ENCODE measurements at regions not wholly inside any gene's neighbourhood (a gene's known extent, or its start where the extent isn't known, plus 50 kb on each side); places are given as distances from the start of the nearest gene placed in this dataset.
"Not testable (repeated sequence)": the region's sequence is repeated elsewhere in the genome, so short reads cannot be mapped to it uniquely, and the experiment has no call there.

DNA sequence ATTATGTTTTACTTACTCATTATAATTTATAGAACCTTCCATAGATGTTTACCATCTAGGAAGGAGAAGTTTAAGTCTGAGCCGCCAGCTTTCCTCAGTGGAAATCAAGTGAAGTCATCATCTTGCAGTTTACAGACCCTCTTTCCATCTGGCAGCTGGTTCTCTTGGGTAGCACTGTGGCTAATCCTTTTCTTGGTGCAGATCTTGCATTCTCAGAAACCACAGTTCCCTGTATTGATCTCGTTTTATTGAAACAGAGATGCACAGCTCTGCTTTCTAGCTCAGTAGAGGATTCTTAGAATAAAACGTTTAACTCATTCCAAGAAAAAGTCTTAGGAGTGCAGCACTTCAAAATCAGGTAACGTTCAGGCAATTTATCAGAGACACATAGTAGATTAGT, 1154.7 kb downstream of the FOXD4L5 start:
- not testable (repeated sequence) for H3K4me3 ChIP-seq (ENCODE audit: low read depth, low read length); DNase-seq (ENCODE audit: low read depth)

DNA sequence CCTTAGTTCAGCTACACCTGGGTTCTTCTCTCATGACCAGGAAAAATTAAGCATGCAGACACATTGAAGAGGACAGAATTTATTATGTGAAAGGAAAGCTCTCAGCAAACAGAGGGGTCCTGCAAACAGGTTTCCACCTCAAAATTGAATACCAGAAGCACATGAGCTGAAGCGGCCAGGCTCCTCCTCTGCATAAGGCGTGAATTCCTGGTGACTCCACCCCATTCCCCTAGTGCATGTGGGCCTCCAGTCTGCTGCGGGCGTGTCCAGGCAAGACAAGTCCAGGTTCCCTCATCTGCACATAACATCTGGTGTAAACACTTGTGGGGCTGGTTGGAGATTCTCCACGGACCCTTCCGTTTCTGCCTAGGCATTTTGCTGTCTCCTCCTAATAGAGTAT, 1156.4 kb downstream of the FOXD4L5 start:
- TF ChIP-seq, protein P1, sequence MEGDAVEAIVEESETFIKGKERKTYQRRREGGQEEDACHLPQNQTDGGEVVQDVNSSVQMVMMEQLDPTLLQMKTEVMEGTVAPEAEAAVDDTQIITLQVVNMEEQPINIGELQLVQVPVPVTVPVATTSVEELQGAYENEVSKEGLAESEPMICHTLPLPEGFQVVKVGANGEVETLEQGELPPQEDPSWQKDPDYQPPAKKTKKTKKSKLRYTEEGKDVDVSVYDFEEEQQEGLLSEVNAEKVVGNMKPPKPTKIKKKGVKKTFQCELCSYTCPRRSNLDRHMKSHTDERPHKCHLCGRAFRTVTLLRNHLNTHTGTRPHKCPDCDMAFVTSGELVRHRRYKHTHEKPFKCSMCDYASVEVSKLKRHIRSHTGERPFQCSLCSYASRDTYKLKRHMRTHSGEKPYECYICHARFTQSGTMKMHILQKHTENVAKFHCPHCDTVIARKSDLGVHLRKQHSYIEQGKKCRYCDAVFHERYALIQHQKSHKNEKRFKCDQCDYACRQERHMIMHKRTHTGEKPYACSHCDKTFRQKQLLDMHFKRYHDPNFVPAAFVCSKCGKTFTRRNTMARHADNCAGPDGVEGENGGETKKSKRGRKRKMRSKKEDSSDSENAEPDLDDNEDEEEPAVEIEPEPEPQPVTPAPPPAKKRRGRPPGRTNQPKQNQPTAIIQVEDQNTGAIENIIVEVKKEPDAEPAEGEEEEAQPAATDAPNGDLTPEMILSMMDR (IDR thresholded peaks at IDR 0.05; ENCODE audit: control insufficient read depth, extremely low read depth, insufficient read depth): no peak
- no peak for DNase-seq (ENCODE audit: low read depth)
- H3K4me3 ChIP-seq (ENCODE audit: low read depth, low read length): no peak overlapping the region

DNA sequence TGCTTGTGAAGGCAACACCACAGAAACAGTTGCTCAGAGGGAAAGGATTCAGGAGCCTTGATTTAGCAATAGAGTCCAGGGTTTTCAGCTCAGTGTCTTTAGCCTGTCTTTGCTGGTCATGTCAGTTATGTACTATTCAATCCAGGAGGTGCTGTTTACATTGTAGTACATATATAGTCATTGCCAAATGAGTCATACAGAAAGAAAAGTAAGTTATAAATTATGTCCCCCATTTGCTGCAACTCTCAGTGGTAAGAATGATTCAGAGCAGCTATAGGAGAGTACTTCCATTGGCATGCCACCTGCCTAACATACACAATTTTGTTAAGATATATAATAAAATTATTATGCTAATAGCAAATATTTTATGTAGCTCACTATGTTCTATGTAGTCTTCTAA, 1163.4 kb downstream of the FOXD4L5 start:
- not testable (repeated sequence) for H3K4me3 ChIP-seq (ENCODE audit: low read depth, low read length); DNase-seq (ENCODE audit: low read depth)

DNA sequence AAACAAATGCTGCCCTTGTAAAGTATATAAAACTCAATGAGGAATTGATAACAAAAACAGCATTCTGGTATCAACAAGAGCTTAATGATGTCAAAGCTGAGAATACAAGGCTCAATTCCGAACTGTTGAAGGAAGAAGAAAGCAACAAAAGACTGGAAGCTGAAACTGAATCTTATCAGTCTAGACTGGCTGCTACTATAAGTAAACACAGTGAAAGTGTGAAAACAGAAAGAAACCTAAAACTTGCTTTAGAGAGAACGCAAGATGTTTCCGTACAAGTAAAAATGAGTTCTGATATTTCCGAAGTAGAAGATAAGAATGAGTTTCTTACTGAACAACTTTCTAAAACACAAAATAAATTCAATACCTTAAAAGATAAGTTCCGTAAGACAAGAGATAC, 1167.7 kb downstream of the FOXD4L5 start:
- not testable (repeated sequence) for H3K4me3 ChIP-seq (ENCODE audit: low read depth, low read length); DNase-seq (ENCODE audit: low read depth)

DNA sequence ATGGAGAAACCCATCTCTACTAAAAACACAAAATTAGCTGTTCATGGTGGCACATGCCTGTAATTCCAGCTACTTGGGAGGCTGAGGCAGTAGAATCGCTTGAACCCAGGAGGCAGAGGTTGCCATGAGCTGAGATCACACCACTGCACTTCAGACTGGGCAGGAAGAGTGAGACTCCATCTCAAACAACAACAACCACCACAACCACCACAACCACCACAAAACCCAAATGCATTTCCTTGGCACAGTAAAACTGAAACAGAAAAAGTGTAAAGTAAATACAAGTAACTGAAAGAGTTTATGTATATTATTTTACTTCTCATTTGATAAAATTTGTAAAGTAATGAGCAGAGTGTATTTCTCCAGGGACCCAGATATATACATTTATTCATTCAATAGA, 1177.1 kb downstream of the FOXD4L5 start:
- H3K4me3 ChIP-seq (ENCODE audit: low read depth, low read length); DNase-seq (ENCODE audit: low read depth): not testable (repeated sequence)

DNA sequence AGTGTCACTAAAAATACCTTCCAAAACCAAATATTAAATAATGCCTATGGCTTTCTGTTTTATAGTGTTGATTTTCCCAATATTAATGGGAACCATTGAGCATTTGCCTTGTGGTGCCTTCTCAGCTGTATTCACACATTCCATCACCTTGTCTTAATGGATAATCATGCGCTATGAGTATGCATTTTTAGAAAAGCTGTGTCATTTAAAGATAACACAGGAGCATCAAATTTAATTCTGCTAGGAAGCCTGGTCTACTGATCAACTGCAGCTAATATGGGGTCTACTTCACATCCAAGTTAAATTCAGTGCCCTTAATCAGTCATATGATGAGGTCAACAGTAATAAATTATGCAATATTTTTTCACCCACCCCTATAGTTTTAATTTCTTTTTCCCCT, 1177.8 kb downstream of the FOXD4L5 start:
- H3K4me3 ChIP-seq (ENCODE audit: low read depth, low read length); DNase-seq (ENCODE audit: low read depth): not testable (repeated sequence)

DNA sequence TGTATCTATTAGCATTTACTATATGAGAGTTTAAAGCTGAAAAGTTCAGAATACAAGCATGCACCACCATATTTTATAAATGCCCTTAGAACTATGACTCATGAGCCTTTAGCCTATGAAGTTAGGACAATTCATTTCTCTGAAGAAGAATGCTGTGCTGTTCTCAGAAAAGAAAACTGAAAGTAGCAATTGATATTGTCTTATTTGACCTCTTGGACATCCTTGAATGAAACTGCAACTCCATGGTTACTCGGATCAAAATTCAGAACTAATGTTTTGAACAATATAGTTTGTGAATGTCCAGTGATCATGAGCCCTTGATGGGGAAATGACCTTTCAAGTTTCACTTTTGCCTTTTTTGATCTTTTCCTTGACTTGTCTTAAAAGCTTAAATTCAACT, 1179.8 kb downstream of the FOXD4L5 start:
- H3K4me3 ChIP-seq (ENCODE audit: low read depth, low read length); DNase-seq (ENCODE audit: low read depth): not testable (repeated sequence)

DNA sequence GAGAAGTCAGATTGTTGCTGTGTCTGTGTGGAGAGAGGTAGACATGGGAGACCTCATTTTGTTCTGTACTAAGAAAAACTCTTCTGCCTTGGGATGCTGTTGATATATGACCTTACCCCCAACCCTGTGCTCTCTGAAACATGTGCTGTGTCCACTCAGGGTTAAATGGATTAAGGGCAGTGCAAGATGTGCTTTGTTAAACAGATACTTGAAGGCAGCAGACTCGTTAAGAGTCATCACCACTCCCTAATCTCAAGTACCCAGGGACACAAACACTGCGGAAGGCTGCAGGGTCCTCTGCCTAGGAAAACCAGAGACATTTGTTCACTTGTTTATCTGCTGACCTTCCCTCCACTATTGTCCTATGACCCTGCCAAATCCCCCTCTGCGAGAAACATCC, 1183.5 kb downstream of the FOXD4L5 start:
- H3K4me3 ChIP-seq (ENCODE audit: low read depth, low read length); DNase-seq (ENCODE audit: low read depth): not testable (repeated sequence)

DNA sequence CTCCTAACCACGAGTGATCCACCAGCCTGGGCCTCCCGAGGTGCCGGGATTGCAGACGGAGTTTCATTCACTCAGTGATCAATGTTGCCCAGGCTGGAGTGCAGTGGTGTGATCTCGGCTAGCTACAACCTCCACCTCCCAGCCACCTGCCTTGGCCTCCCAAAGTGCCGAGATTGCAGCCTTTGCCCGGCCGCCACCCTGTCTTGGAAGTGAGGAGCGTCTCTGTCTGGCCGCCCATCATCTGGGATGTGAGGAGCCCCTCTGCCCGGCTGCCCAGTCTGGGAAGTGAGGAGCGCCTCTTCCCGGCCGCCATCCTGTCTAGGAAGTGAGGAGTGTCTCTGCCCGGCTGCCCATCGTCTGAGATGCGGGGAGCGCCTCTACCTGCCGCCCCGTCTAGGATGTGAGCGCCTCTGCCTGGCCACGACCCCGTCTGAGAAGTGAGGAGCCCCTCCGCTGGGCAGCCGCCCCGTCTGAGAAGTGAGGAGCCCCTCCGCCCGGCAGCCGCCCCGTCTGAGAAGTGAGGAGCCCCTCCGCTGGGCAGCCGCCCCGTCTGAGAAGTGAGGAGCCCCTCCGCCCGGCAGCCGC, 1184.3 kb downstream of the FOXD4L5 start:
- not testable (repeated sequence) for H3K4me3 ChIP-seq (ENCODE audit: low read depth, low read length); DNase-seq (ENCODE audit: low read depth)

DNA sequence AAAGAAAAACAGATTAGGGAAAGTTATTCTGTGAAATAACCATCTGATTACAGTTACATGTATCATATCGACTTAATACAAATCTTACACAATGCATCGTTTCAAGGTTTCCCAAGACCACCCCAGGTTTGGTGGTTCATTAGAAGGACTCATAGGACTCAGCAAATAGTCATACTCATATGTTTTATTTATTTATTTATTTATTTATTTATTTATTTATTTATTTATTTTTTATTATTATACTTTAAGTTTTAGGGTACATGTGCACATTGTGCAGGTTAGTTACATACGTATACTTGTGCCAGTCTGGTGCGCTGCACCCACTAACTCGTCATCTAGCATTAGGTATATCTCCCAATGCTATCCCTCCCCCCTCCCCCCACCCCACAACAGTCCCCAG, 1199.0 kb downstream of the FOXD4L5 start:
- not testable (repeated sequence) for DNase-seq (ENCODE audit: low read depth); H3K4me3 ChIP-seq (ENCODE audit: low read depth, low read length)

DNA sequence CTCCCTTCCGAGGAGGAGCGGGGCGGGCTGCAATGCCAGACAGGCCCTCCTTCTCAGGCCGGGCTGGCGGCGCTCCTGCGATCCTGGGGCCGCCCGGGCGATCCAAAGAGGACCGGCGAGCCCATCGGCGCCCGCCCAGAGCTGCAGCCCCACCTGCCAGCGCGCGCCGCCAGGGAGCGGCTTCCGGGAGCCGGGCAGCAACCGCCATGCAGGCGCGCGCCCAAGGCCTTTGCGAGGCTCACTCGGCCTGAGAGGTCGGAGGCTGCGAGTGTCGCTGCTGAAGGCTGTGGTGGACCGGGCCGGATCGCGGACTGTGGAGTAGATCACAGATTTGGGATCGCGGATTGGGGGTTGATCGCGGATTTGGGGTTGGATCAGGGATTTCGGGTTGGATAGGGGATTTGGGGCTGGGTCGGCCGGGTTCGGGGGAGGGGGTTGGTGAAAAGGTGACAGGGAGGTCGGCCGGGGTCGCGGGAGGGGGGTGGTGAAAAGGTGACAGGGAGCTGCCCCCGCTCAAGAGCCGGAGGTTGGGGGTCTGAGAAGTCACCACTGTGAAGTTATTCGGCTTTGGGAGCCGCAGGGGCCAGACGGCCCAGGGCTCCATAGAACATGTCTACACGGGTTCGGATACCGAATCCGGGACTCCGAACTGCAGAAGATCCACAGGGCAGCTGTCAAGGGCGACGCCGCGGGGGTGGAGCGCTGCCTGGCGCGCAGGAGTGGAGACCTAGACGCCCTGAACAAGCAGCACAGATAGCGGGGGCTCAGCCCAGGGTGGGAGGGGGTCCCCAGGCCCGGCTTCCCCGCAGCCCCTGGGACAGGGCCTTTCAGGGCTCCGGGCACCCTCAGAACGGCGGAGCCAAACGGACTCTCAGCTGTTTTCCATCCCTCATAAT, 1213.4 kb downstream of the FOXD4L5 start:
- not testable (repeated sequence) for DNase-seq (ENCODE audit: low read depth); H3K4me3 ChIP-seq (ENCODE audit: low read depth, low read length)

DNA sequence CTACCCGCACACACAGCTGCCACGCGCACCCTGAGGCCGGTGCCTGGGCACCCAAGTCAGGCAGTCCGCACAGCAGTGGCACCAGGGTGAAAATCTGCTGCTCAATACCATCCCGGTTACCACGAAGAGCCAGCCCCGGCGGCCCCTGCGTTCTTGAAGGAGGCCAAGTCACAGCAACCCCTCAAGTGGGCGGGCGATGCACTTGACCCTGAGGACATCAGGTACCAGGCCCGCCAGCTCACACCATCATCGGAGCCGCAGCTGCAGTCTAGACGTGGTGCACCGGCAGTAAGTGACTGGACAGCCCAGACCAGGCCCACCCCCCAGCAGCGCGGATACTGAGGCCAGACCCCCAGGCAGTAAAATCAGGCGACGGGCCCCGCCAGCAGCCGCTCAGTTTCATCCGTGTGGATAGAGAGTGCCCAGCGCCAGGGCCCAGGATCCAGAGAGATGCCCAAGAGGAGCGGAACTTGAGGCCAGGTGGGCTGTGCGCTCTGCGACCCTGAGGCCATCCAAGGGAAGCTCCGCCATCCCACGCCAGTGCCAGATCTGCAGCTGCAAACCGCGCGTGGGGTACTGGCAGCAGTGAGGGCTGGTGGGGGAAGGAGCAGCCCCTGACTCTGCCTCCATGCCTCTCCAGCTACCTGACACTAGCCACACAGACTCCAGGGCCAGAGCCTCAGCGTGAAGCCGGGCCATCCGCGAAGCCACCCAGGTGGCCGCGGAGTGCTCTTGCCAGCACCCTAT, 1214.2 kb downstream of the FOXD4L5 start:
- not testable (repeated sequence) for H3K4me3 ChIP-seq (ENCODE audit: low read depth, low read length); DNase-seq (ENCODE audit: low read depth)

DNA sequence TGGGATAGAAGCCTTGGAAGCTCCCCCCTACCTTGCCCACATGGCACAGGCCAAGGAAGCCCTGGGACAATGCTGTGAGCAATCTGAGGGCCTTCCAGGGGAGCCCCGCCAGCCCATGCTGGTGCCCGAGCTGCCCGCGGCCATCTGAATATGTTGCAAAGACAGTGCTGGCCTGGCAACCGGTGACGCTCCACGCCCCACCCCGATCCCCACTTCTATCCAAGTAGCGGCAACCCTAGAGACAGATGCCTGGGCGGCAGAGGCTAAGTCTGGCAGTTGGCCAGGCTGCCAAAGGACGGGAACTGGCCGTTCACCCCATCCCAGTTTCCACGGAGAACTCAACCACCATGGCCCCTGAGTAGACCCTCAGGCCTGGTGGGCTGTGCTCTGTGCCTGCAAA, 1214.9 kb downstream of the FOXD4L5 start:
- H3K4me3 ChIP-seq (ENCODE audit: low read depth, low read length); DNase-seq (ENCODE audit: low read depth): not testable (repeated sequence)
